HepG2 (cell line): ENCODE measurements at regions not wholly inside any gene's neighbourhood (a gene's known extent, or its start where the extent isn't known, plus 50 kb on each side); places are given as distances from the start of the nearest gene placed in this dataset.

ENCODE experiments used
- ATAC-seq: fragments of 200-7000 bp; cut with Tn5 transposase; 3 replicates; pipeline ENCODE4 v1.9.1; 2020; ENCODE audit warnings: mild to moderate bottlenecking, moderate library complexity
- BruUV-seq: library from RNA; stranded (reverse); fragments of 400-500 nt; replicated peaks from 2 replicates; lab custom pipeline; 2021; lab: Mats Ljungman, UMichigan
- CTCF ChIA-PET: fragments of 300-600 bp; formaldehyde crosslinking; extraction: SDS; loops from one replicate; lab custom pipeline; 2021; ENCODE audit warnings: low total read pairs, inconsistent platforms, low intra/inter-chr PET ratio; lab: Yijun Ruan, JAX
- POLR2A ChIA-PET: fragments of 350-600 bp; sonication (Branson Sonifier 250); formaldehyde crosslinking; loops from one replicate; lab custom pipeline; 2020; ENCODE audit warnings: antibody characterized with exemption, inconsistent platforms; lab: Yijun Ruan, JAX
- DNase-seq: peaks from one replicate; pipeline ENCODE4 v3.0.0-alpha.2; 2015; ENCODE audit warnings: low spot score
- FAIRE-seq: peaks from 3 replicates; lab custom pipeline; 2011; peaks lifted over from hg19 to GRCh38; lab: Jason Lieb, UNC
- H2AFZ ChIP-seq: one replicate; pipeline ENCODE4 v1.6.1; 2011; ENCODE audit warnings: low read length, inconsistent platforms
- H3K27ac ChIP-seq: fragments of 300-600 bp; 3 replicates; pipeline ENCODE4 v1.8.0; 2011; ENCODE audit warnings: mixed run types, mild to moderate bottlenecking, mixed read lengths, low read length, inconsistent platforms; ENCODE audit not compliant: insufficient read depth; ENCODE audit errors: extremely low read length
- H3K27me3 ChIP-seq, 2 experiments: fragments of 200-600 bp in 1 of 2; 2 replicates in 1 of 2; 3 replicates in 1 of 2; pipeline versions ENCODE4 v1.6.0 to v1.8.0; 2011; ENCODE audit warnings: low read length in 2 of 2, mild to moderate bottlenecking in 2 of 2, moderate library complexity in 2 of 2, inconsistent platforms in 1 of 2; ENCODE audit not compliant: insufficient read depth in 2 of 2, control insufficient read depth in 1 of 2
- H3K36me3 ChIP-seq, 2 experiments: fragments of 200-600 bp in 1 of 2; replicated peaks in 1 of 2; 2 replicates in 1 of 2; 3 replicates in 1 of 2; pipeline versions ENCODE4 v1.5.1 to v1.8.0; 2011; ENCODE audit warnings: low read length in 2 of 2, inconsistent platforms in 1 of 2; ENCODE audit not compliant: insufficient read depth in 2 of 2, control insufficient read depth in 1 of 2
- H3K4me1 ChIP-seq: 2 replicates; pipeline ENCODE4 v1.5.1; 2012; ENCODE audit warnings: low read length, inconsistent platforms; ENCODE audit not compliant: insufficient read depth
- H3K4me2 ChIP-seq: 2 replicates; pipeline ENCODE4 v1.6.0; 2011; ENCODE audit warnings: low read depth, low read length, inconsistent platforms
- H3K4me3 ChIP-seq, 3 experiments: fragments of 200-600 bp in 1 of 3; sonication (generic), shearing (Covaris generic) in 1 of 3; replicated peaks in 1 of 3; 2 replicates each; pipeline ENCODE4 v1.5.1; 2011 to 2016; ENCODE audit warnings: low read length in 3 of 3, inconsistent platforms in 2 of 3, low read depth in 2 of 3, mild to moderate bottlenecking in 2 of 3, control low read depth in 1 of 3, mixed read lengths in 1 of 3; ENCODE audit not compliant: insufficient read depth in 1 of 3
- H3K79me2 ChIP-seq: one replicate; pipeline ENCODE4 v1.6.1; 2011; ENCODE audit warnings: low read length, inconsistent platforms; ENCODE audit not compliant: insufficient read depth
- H3K9ac ChIP-seq: 2 replicates; pipeline ENCODE4 v1.6.0; 2011; ENCODE audit warnings: mild to moderate bottlenecking, low read depth, low read length, inconsistent platforms; ENCODE audit not compliant: insufficient read depth
- H3K9me3 ChIP-seq: 2 replicates; pipeline ENCODE4 v1.5.1; 2012; ENCODE audit warnings: mild to moderate bottlenecking, low read length
- H4K20me1 ChIP-seq: 2 replicates; pipeline ENCODE4 v1.6.0; 2011; ENCODE audit warnings: inconsistent platforms, mild to moderate bottlenecking, low read length, moderate library complexity; ENCODE audit not compliant: insufficient read depth
- EP300 ChIP-seq, 3 experiments: sonication (generic) in 1 of 3; formaldehyde crosslinking in 1 of 3; IDR thresholded peaks; 2 replicates each; pipeline versions ENCODE4 v1.5.1 to v1.6.1; 2011 to 2020; ENCODE audit warnings: low read depth in 2 of 3, low read length in 2 of 3, borderline replicate concordance in 1 of 3, improper control_type of control experiment in 1 of 3, mild to moderate bottlenecking in 1 of 3, missing genetic modification reagents in 1 of 3, moderate library complexity in 1 of 3
- ETV5 ChIP-seq: IDR thresholded peaks from 2 replicates; pipeline ENCODE4 v1.6.1; 2018; ENCODE audit warnings: missing biosample characterization, missing genetic modification reagents, inconsistent platforms, borderline replicate concordance
- MTA3 ChIP-seq: sonication (generic); formaldehyde crosslinking; IDR thresholded peaks from 2 replicates; pipeline ENCODE4 v1.4.0; 2020; ENCODE audit warnings: missing genetic modification reagents
- POLR2AphosphoS2 ChIP-seq: IDR thresholded peaks from 2 replicates; pipeline ENCODE4 v1.6.1; 2011; ENCODE audit warnings: low read depth, low read length, improper control_type of control experiment
- SALL1 ChIP-seq: sonication (generic); formaldehyde crosslinking; IDR thresholded peaks from 2 replicates; pipeline ENCODE4 v1.8.0; 2022; ENCODE audit warnings: mild to moderate bottlenecking, missing genetic modification reagents
- TBX2 ChIP-seq: sonication (generic); formaldehyde crosslinking; IDR thresholded peaks from 2 replicates; pipeline ENCODE4 v1.5.0; 2020; ENCODE audit warnings: missing genetic modification reagents, mild to moderate bottlenecking, borderline replicate concordance
- ZNF605 ChIP-seq: sonication (generic); formaldehyde crosslinking; IDR thresholded peaks from 2 replicates; pipeline ENCODE4 v1.8.0; 2022; ENCODE audit warnings: mild to moderate bottlenecking, missing genetic modification reagents
- ZNF713 ChIP-seq: sonication (generic); formaldehyde crosslinking; IDR thresholded peaks from 2 replicates; pipeline ENCODE4 v1.4.0; 2020; ENCODE audit warnings: mild to moderate bottlenecking, missing genetic modification reagents
- WGBS: methylation state at CpG from one replicate; pipeline ENCODE4 v1.1.6; 2017; ENCODE audit warnings: low lambda C conversion rate; 5-methylcytosine and 5-hydroxymethylcytosine counted together
- in situ Hi-C: cut with HindIII; loops from 2 replicates; pipeline ENCODE4 v1.10.0; 2017; ENCODE audit warnings: low pct_unique_long_range_greater_than_20kb; ENCODE audit not compliant: extremely low pct_ligation_motif_present
- intact Hi-C: fragments of 100-400 bp; cut with micrococcal nuclease; formaldehyde crosslinking; loops from one replicate; pipeline ENCODE4 v1.10.0; 2022; ENCODE audit not compliant: unreplicated experiment
- TF ChIP-seq, protein P1 (sequence below): IDR thresholded peaks from 2 replicates; pipeline ENCODE4 v1.6.1; 2016; ENCODE audit warnings: control low read depth
- TF ChIP-seq, protein P2 (sequence below): IDR thresholded peaks from 2 replicates; pipeline ENCODE4 v1.6.1; 2016

DNA sequence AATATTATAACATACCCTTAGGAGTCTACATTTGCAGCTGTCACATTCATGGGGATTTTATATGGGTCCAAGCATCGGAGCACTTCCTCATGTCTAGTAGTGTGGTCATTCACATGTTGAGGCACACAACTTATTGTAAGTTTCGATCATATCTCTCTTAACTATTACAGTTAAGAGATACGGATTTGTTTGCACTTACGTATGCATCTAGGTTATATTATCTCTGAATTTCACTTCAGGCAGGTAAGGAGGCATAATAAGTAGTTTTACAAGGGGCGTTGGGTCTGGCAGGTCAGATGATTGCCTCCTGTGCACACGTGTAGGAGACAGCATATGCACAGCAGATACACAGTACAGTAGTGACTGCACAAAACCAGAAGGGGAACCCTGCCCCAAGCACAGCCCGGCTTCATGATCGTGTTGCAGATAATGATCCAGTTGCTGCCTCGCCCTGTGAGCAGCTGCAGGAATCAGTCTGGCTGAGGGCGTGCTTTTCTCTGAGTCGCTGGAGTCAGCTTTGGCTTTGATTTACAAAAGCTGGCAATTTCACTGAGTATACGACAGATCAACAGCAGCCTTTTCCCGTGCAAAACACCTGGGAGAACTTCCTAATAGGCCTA, 302.9 kb upstream of the GATB start:
- Histone ChIP-seq H3K4me2 (no peak overlapping the region), H3K36me3 (no peaks in the 10 kb centered on the region), H4K20me1 (no peaks in the 10 kb centered on the region), H3K27ac (no peak overlapping the region), H3K4me3 (no peak overlapping the region), H3K4me1 (no peaks in the 10 kb centered on the region), H3K79me2 (no peaks in the 10 kb centered on the region), H3K27me3 (no peaks in the 10 kb centered on the region), H3K9me3 (no peaks in the 10 kb centered on the region)
- 20% methylated on average over 9 of the region's 13 CpGs for WGBS
- ChIA-PET CTCF (no interaction called here), POLR2A (no interaction called here)
- no peak for DNase-seq
- in situ Hi-C loops = no loop called here
- FAIRE-seq = no peak
- TF ChIP-seq ETV5 (CRISPR knock-in tag) = no peak
- TF ChIP-seq, all 625 proteins: peak for 0
- no TSS peak for BruUV-seq
- Histone ChIP-seq H2AFZ (no peak overlapping the region), H3K9ac (no peak overlapping the region)
- ATAC-seq = peak; percentile 61; the same call in 2 of the 3 replicates
- intact Hi-C loops = no loop called here

DNA sequence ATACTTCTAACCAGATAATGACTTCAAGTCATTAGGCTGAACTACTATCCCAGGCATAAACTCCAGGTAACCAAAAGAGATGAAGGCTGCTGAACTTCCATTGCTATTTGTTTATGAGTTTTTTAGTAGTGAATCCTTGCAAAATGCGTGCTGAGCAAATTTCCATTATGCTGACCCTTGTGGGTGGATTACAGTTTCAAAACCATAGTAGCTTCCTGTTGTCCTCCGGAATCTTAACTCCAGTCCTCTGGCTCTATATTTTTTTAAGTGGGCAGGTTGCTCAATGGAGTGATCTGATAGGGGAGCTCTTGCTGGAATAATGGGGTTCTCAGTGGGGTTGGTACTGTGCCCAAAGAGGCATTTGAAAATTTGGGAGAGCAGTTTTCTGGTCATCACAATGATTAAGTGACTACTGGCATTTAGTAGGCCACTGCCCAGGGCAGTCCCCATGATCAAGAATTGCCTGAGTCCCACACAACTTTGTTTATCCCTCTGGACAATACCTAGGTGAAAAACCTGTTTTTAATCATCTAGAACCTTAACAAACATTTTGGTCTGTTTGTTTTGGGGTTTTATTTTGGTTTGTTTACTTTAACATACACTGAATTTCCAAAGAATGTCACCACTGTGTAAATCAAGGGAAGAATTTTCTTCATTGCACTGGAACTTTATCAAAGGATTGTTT, 302.3 kb upstream of the GATB start:
- in situ Hi-C loops = no loop called here
- no TSS peak for BruUV-seq
- H3K9ac ChIP-seq = no peak overlapping the region
- no peaks in the 10 kb centered on the region for H3K79me2 ChIP-seq
- H3K9me3 ChIP-seq = no peaks in the 10 kb centered on the region
- no peak overlapping the region for H3K4me3 ChIP-seq
- POLR2A ChIA-PET = no interaction called here
- CTCF ChIA-PET = no interaction called here
- no peak overlapping the region for H2AFZ ChIP-seq
- WGBS = 27% methylated on average over 2 of the region's 2 CpGs
- no peaks in the 10 kb centered on the region for H3K36me3 ChIP-seq
- H4K20me1 ChIP-seq = no peaks in the 10 kb centered on the region
- no peaks in the 10 kb centered on the region for H3K4me1 ChIP-seq
- H3K4me2 ChIP-seq = no peak overlapping the region
- FAIRE-seq (no peak), DNase-seq (no peak), ATAC-seq (no peak)
- H3K27ac ChIP-seq = no peak overlapping the region
- intact Hi-C loops = no loop called here
- H3K27me3 ChIP-seq = no peaks in the 10 kb centered on the region
- TF ChIP-seq TBX2 (CRISPR knock-in tag) = no peak
- no peak for TF ChIP-seq ZNF605 (CRISPR knock-in tag)
- TF ChIP-seq ZNF713 (CRISPR knock-in tag) = no peak
- TF ChIP-seq, protein P1, sequence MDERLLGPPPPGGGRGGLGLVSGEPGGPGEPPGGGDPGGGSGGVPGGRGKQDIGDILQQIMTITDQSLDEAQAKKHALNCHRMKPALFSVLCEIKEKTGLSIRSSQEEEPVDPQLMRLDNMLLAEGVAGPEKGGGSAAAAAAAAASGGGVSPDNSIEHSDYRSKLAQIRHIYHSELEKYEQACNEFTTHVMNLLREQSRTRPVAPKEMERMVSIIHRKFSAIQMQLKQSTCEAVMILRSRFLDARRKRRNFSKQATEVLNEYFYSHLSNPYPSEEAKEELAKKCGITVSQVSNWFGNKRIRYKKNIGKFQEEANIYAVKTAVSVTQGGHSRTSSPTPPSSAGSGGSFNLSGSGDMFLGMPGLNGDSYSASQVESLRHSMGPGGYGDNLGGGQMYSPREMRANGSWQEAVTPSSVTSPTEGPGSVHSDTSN (CRISPR knock-in tag) = no peak
- TF ChIP-seq POLR2AphosphoS2 = no peak
- TF ChIP-seq, protein P2, sequence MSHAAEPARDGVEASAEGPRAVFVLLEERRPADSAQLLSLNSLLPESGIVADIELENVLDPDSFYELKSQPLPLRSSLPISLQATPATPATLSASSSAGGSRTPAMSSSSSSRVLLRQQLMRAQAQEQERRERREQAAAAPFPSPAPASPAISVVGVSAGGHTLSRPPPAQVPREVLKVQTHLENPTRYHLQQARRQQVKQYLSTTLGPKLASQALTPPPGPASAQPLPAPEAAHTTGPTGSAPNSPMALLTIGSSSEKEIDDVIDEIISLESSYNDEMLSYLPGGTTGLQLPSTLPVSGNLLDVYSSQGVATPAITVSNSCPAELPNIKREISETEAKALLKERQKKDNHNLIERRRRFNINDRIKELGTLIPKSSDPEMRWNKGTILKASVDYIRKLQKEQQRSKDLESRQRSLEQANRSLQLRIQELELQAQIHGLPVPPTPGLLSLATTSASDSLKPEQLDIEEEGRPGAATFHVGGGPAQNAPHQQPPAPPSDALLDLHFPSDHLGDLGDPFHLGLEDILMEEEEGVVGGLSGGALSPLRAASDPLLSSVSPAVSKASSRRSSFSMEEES (CRISPR knock-in tag) = no peak
- no peak for TF ChIP-seq SALL1 (CRISPR knock-in tag)
- no peak for TF ChIP-seq MTA3
- no peak for TF ChIP-seq EP300 (IDR thresholded peaks at IDR 0.05; ENCODE audit: low read depth in 2 of 2, low read length in 2 of 2)
- no peak for TF ChIP-seq EP300 (CRISPR knock-in tag; IDR thresholded peaks at IDR 0.05; ENCODE audit: borderline replicate concordance)
